ENCODE measurements at regions not wholly inside any gene's neighbourhood (a gene's known extent, or its start where the extent isn't known, plus 50 kb on each side); places are given as distances from the start of the nearest gene placed in this dataset.

- no peak overlapping the region for H3K4me2 ChIP-seq (ENCODE audit: control insufficient read depth, extremely low read depth, insufficient read depth, low read depth, low read length)
- FAIRE-seq, result no peak
- no peaks in the 10 kb centered on the region for H3K4me1 ChIP-seq (ENCODE audit: control insufficient read depth, extremely low read depth, insufficient read depth, low read length)
- no peak for DNase-seq (ENCODE audit: low read depth, low spot score)
- no peaks in the 10 kb centered on the region for H3K9me3 ChIP-seq (ENCODE audit: control insufficient read depth, low read depth, low read length)
- TF ChIP-seq EZH2 (IDR thresholded peaks at IDR 0.05; ENCODE audit: low read length) (no peak), CTCF (optimal IDR thresholded peaks at IDR 0.05 in 1 of 3, IDR thresholded peaks at IDR 0.05 in 1 of 3, conservative IDR thresholded peaks at IDR 0.05 in 1 of 3; ENCODE audit: extremely low read depth in 1 of 3, insufficient read depth in 2 of 3, low read length in 3 of 3) (no peak)
- H3K4me3 ChIP-seq (ENCODE audit: control insufficient read depth in 2 of 3, extremely low read depth in 1 of 3, insufficient read depth in 2 of 3, low read depth in 1 of 3, low read length in 3 of 3), result no peak overlapping the region
- dilution Hi-C loops (cut with MboI; ENCODE audit: extremely low pct_ligation_motif_present, low sequenced_read_pairs), result no loop called here
- no peaks in the 10 kb centered on the region for H3K79me2 ChIP-seq (ENCODE audit: control insufficient read depth, insufficient read depth, low read length)
- no peak overlapping the region for H2AFZ ChIP-seq (ENCODE audit: control insufficient read depth, low read length)
- no peak overlapping the region for H3K27ac ChIP-seq (ENCODE audit: control insufficient read depth, insufficient read depth, low read length)
- H3K9ac ChIP-seq (ENCODE audit: control insufficient read depth, extremely low read depth, insufficient read depth, low read length), result no peak overlapping the region
- H3K9me1 ChIP-seq (ENCODE audit: control insufficient read depth, extremely low read depth, insufficient read depth, low read length), result no peaks in the 10 kb centered on the region
- no peaks in the 10 kb centered on the region for H4K20me1 ChIP-seq (ENCODE audit: control insufficient read depth, extremely low read depth, insufficient read depth, low read length)
- H3K36me3 ChIP-seq (ENCODE audit: control insufficient read depth in 2 of 2, extremely low read depth in 1 of 2, insufficient read depth in 2 of 2, low read length in 2 of 2), result no peaks in the 10 kb centered on the region
- H3K27me3 ChIP-seq (ENCODE audit: control insufficient read depth, extremely low read depth, insufficient read depth, low read length), result no peaks in the 10 kb centered on the region
These were observed 609.5 kb upstream of the FAM241A start for GRCh38 chr4:111535792-111536191.

- Histone ChIP-seq H4K20me1 (ENCODE audit: control insufficient read depth, extremely low read depth, insufficient read depth, low read length) (no peaks in the 10 kb centered on the region), H3K79me2 (ENCODE audit: control insufficient read depth, insufficient read depth, low read length) (no peaks in the 10 kb centered on the region), H3K9me3 (ENCODE audit: control insufficient read depth, low read depth, low read length) (no peaks in the 10 kb centered on the region), H3K9ac (ENCODE audit: control insufficient read depth, extremely low read depth, insufficient read depth, low read length) (no peak overlapping the region), H3K36me3 (ENCODE audit: control insufficient read depth in 2 of 2, extremely low read depth in 1 of 2, insufficient read depth in 2 of 2, low read length in 2 of 2) (no peaks in the 10 kb centered on the region), H3K4me2 (ENCODE audit: control insufficient read depth, extremely low read depth, insufficient read depth, low read depth, low read length) (no peak overlapping the region), H3K4me1 (ENCODE audit: control insufficient read depth, extremely low read depth, insufficient read depth, low read length) (no peaks in the 10 kb centered on the region), H2AFZ (ENCODE audit: control insufficient read depth, low read length) (no peak overlapping the region), H3K9me1 (ENCODE audit: control insufficient read depth, extremely low read depth, insufficient read depth, low read length) (no peaks in the 10 kb centered on the region), H3K4me3 (ENCODE audit: control insufficient read depth in 2 of 3, extremely low read depth in 1 of 3, insufficient read depth in 2 of 3, low read depth in 1 of 3, low read length in 3 of 3) (no peak overlapping the region), H3K27ac (ENCODE audit: control insufficient read depth, insufficient read depth, low read length) (no peak overlapping the region), H3K27me3 (ENCODE audit: control insufficient read depth, extremely low read depth, insufficient read depth, low read length) (no peaks in the 10 kb centered on the region)
- DNase-seq (ENCODE audit: low read depth, low spot score) (no peak), FAIRE-seq (no peak)
- dilution Hi-C loops (cut with MboI; ENCODE audit: extremely low pct_ligation_motif_present, low sequenced_read_pairs), result no loop called here
- TF ChIP-seq EZH2 (IDR thresholded peaks at IDR 0.05; ENCODE audit: low read length), result no peak
- no peak for TF ChIP-seq CTCF (optimal IDR thresholded peaks at IDR 0.05 in 1 of 3, IDR thresholded peaks at IDR 0.05 in 1 of 3, conservative IDR thresholded peaks at IDR 0.05 in 1 of 3; ENCODE audit: extremely low read depth in 1 of 3, insufficient read depth in 2 of 3, low read length in 3 of 3)
These were observed 608.1 kb upstream of the FAM241A start for GRCh38 chr4:111537165-111537564.

Data from keratinocyte (primary cell).